DND-41 (cell line): ENCODE measurements at regions not wholly inside any gene's neighbourhood (a gene's known extent, or its start where the extent isn't known, plus 50 kb on each side); places are given as distances from the start of the nearest gene placed in this dataset.

Experiments
- EZH2 ChIP-seq: IDR thresholded peaks from 3 replicates; pipeline ENCODE4 v1.6.1; 2012; ENCODE audit warnings: borderline replicate concordance, low read depth, mild to moderate bottlenecking, moderate library complexity, low read length, inconsistent platforms; ENCODE audit not compliant: severe bottlenecking
- TF ChIP-seq, protein P1 (sequence below): IDR thresholded peaks from 2 replicates; pipeline ENCODE4 v1.5.1; 2012; ENCODE audit warnings: borderline replicate concordance, low read length, moderate library complexity, mild to moderate bottlenecking; ENCODE audit not compliant: poor library complexity, severe bottlenecking; ENCODE audit errors: extremely low read depth

DNA sequence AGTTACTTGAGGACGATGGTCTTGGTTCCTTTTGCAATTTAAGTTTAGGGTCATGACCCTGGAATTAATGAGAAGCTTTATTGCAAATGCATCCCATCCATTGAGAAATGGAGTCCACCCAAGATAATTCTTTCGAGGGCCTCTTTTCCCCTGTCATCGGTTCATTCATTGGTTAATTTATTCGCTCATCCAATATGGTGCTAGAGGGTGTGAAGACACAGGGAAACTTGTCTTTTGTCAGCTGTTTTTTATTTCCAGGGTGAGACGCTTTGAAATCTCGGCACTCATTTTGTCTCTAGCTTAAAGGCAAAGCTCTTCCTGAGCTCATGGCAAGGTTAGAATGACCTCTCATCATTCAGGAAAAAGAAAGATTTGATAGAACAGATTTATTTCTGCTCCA, 464.2 kb upstream of the EEF2KMT start:
- TF ChIP-seq, protein P1, sequence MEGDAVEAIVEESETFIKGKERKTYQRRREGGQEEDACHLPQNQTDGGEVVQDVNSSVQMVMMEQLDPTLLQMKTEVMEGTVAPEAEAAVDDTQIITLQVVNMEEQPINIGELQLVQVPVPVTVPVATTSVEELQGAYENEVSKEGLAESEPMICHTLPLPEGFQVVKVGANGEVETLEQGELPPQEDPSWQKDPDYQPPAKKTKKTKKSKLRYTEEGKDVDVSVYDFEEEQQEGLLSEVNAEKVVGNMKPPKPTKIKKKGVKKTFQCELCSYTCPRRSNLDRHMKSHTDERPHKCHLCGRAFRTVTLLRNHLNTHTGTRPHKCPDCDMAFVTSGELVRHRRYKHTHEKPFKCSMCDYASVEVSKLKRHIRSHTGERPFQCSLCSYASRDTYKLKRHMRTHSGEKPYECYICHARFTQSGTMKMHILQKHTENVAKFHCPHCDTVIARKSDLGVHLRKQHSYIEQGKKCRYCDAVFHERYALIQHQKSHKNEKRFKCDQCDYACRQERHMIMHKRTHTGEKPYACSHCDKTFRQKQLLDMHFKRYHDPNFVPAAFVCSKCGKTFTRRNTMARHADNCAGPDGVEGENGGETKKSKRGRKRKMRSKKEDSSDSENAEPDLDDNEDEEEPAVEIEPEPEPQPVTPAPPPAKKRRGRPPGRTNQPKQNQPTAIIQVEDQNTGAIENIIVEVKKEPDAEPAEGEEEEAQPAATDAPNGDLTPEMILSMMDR: no peak
- no peak for TF ChIP-seq EZH2
